WTC11 (cell line): ENCODE measurements at regions not wholly inside any gene's neighbourhood (a gene's known extent, or its start where the extent isn't known, plus 50 kb on each side); places are given as distances from the start of the nearest gene placed in this dataset.

Experiments used
- ATAC-seq: fragments of 200-7000 bp; cut with Tn5 transposase; 2 replicates; pipeline ENCODE4 v1.10.0; 2021; ENCODE audit warnings: mild to moderate bottlenecking, moderate library complexity
- CTCF ChIA-PET: fragments of 300-600 bp; sonication (Branson Sonifier 250); formaldehyde crosslinking; loops from one replicate; lab custom pipeline; 2021; ENCODE audit warnings: antibody characterized with exemption; lab: Charles Lee
- POLR2A ChIA-PET: fragments of 350-600 bp; sonication (Branson Sonifier 250); formaldehyde crosslinking; loops from one replicate; lab custom pipeline; 2021; ENCODE audit warnings: antibody characterized with exemption; lab: Charles Lee
- DNase-seq: peaks from one replicate; pipeline ENCODE4 v3.0.0; 2021; ENCODE audit warnings: low spot score
- H3K27ac Mint-ChIP-seq: 2 replicates; pipeline ENCODE4 v1.8.0; 2021; ENCODE audit warnings: mixed read lengths
- H3K27me3 Mint-ChIP-seq: 2 replicates; pipeline ENCODE4 v1.8.0; 2021; ENCODE audit warnings: low read depth, mild to moderate bottlenecking, moderate library complexity, mixed read lengths
- H3K36me3 Mint-ChIP-seq: 2 replicates; pipeline ENCODE4 v1.8.0; 2021; ENCODE audit warnings: mixed read lengths
- H3K4me1 Mint-ChIP-seq: 2 replicates; pipeline ENCODE4 v1.8.0; 2022; ENCODE audit warnings: mixed read lengths
- H3K4me3 Mint-ChIP-seq: 2 replicates; pipeline ENCODE4 v1.8.0; 2021; ENCODE audit warnings: mild to moderate bottlenecking, moderate library complexity, mixed read lengths
- H3K9me3 Mint-ChIP-seq: 2 replicates; pipeline ENCODE4 v1.8.0; 2021; ENCODE audit warnings: mixed read lengths
- AR ChIP-seq: fragments of 250-450 bp; sonication (Bioruptor Pico); IDR thresholded peaks from 2 replicates; pipeline ENCODE4 v1.9.0; 2021; ENCODE audit warnings: mild to moderate bottlenecking
- ATF2 ChIP-seq: sonication (generic); formaldehyde crosslinking; IDR thresholded peaks from 2 replicates; pipeline ENCODE4 v1.8.1; 2022; ENCODE audit warnings: low read depth, missing genetic modification reagents, borderline replicate concordance
- CREM ChIP-seq: sonication (generic); formaldehyde crosslinking; IDR thresholded peaks from 2 replicates; pipeline ENCODE4 v1.8.1; 2022; ENCODE audit warnings: mild to moderate bottlenecking, missing genetic modification reagents, moderate library complexity
- CTCF ChIP-seq: fragments of 200-600 bp; IDR thresholded peaks from 2 replicates; pipeline ENCODE4 v1.8.0; 2022; ENCODE audit warnings: antibody characterized with exemption
- E2F5 ChIP-seq: sonication (generic); formaldehyde crosslinking; IDR thresholded peaks from 2 replicates; pipeline ENCODE4 v1.8.1; 2022; ENCODE audit warnings: mild to moderate bottlenecking, moderate library complexity, missing genetic modification reagents
- ETV6 ChIP-seq: sonication (generic); formaldehyde crosslinking; IDR thresholded peaks from 2 replicates; pipeline ENCODE4 v1.8.1; 2022; ENCODE audit warnings: mild to moderate bottlenecking, missing genetic modification reagents
- FOXP1 ChIP-seq: sonication (generic); formaldehyde crosslinking; IDR thresholded peaks from 2 replicates; pipeline ENCODE4 v1.8.0; 2022; ENCODE audit warnings: missing genetic modification reagents, mild to moderate bottlenecking, moderate library complexity, borderline replicate concordance
- GABPB1 ChIP-seq: sonication (generic); formaldehyde crosslinking; IDR thresholded peaks from 2 replicates; pipeline ENCODE4 v1.8.1; 2023; ENCODE audit warnings: mild to moderate bottlenecking, missing genetic modification reagents
- HMGXB4 ChIP-seq: sonication (generic); formaldehyde crosslinking; IDR thresholded peaks from 2 replicates; pipeline ENCODE4 v1.8.1; 2023; ENCODE audit warnings: mild to moderate bottlenecking, moderate library complexity, missing genetic modification reagents
- IRF2 ChIP-seq: sonication (generic); formaldehyde crosslinking; IDR thresholded peaks from 2 replicates; pipeline ENCODE4 v1.8.0; 2022; ENCODE audit warnings: low read depth, missing genetic modification reagents, borderline replicate concordance
- JAZF1 ChIP-seq: fragments of 250-450 bp; sonication (Bioruptor Pico); IDR thresholded peaks from 2 replicates; pipeline ENCODE4 v1.9.0; 2021; ENCODE audit warnings: moderate library complexity, mild to moderate bottlenecking, inconsistent platforms
- MXD4 ChIP-seq: fragments of 250-450 bp; sonication (Bioruptor Pico); IDR thresholded peaks from 2 replicates; pipeline ENCODE4 v1.8.0; 2021; ENCODE audit warnings: mild to moderate bottlenecking, moderate library complexity, borderline replicate concordance
- NFE2L1 ChIP-seq: sonication (generic); formaldehyde crosslinking; IDR thresholded peaks from 2 replicates; pipeline ENCODE4 v1.8.1; 2023; ENCODE audit warnings: missing genetic modification reagents
- NR1H2 ChIP-seq: sonication (generic); formaldehyde crosslinking; IDR thresholded peaks from 2 replicates; pipeline ENCODE4 v1.9.0; 2021; ENCODE audit warnings: mild to moderate bottlenecking, moderate library complexity, missing genetic modification reagents
- PREB ChIP-seq: sonication (generic); formaldehyde crosslinking; IDR thresholded peaks from 2 replicates; pipeline ENCODE4 v1.8.1; 2022; ENCODE audit warnings: mild to moderate bottlenecking, missing genetic modification reagents, moderate library complexity, borderline replicate concordance
- RORB ChIP-seq: fragments of 250-450 bp; sonication (Bioruptor Pico); IDR thresholded peaks from 2 replicates; pipeline ENCODE4 v1.9.0; 2021; ENCODE audit warnings: mild to moderate bottlenecking
- TEAD1 ChIP-seq: sonication (generic); formaldehyde crosslinking; IDR thresholded peaks from 2 replicates; pipeline ENCODE4 v1.8.0; 2022; ENCODE audit warnings: mild to moderate bottlenecking, missing genetic modification reagents
- USF2 ChIP-seq: sonication (generic); formaldehyde crosslinking; IDR thresholded peaks from 2 replicates; pipeline ENCODE4 v1.8.1; 2023; ENCODE audit warnings: mild to moderate bottlenecking, missing genetic modification reagents, moderate library complexity
- ZNF317 ChIP-seq: sonication (generic); formaldehyde crosslinking; IDR thresholded peaks from 2 replicates; pipeline ENCODE4 v1.8.1; 2023; ENCODE audit warnings: low read depth, mild to moderate bottlenecking, moderate library complexity, missing genetic modification reagents, borderline replicate concordance
- ZNF396 ChIP-seq: fragments of 250-450 bp; sonication (Bioruptor Pico); IDR thresholded peaks from 2 replicates; pipeline ENCODE4 v1.8.0; 2021; ENCODE audit warnings: mild to moderate bottlenecking, moderate library complexity, borderline replicate concordance
- ZNF423 ChIP-seq: fragments of 250-450 bp; sonication (Bioruptor Pico); IDR thresholded peaks from 2 replicates; pipeline ENCODE4 v2.1.2; 2022; ENCODE audit warnings: mild to moderate bottlenecking, moderate library complexity
- ZNF671 ChIP-seq: fragments of 250-450 bp; sonication (Bioruptor Pico); IDR thresholded peaks from 2 replicates; pipeline ENCODE4 v1.8.0; 2021; ENCODE audit warnings: mild to moderate bottlenecking
- ZSCAN18 ChIP-seq: fragments of 250-450 bp; sonication (Bioruptor Pico); IDR thresholded peaks from 2 replicates; pipeline ENCODE4 v2.1.2; 2022; ENCODE audit warnings: mild to moderate bottlenecking, moderate library complexity

GRCh38 chr6:149185799-149186357, 131.6 kb upstream of the TAB2 start:
- TF ChIP-seq HMGXB4 (no peak), ATF2 (no peak), ETV6 (CRISPR knock-in tag) (no peak), NR1H2 (CRISPR knock-in tag) (no peak), MXD4 (CRISPR knock-in tag) (no peak), ZNF423 (no peak), FOXP1 (CRISPR knock-in tag) (no peak), GABPB1 (CRISPR knock-in tag) (no peak), CREM (no peak), E2F5 (no peak), AR (CRISPR knock-in tag) (no peak), ZNF317 (CRISPR knock-in tag) (no peak), PREB (CRISPR knock-in tag) (no peak), IRF2 (CRISPR knock-in tag) (no peak)
- H3K4me1 Mint-ChIP-seq: no peaks in the 10 kb centered on the region
- ChIA-PET POLR2A (no interaction called here), CTCF (no interaction called here)
- H3K4me3 Mint-ChIP-seq: no peak overlapping the region
- ATAC-seq: no peak
- H3K27ac Mint-ChIP-seq: no peak overlapping the region
- DNase-seq: no peak
- H3K27me3 Mint-ChIP-seq: no peaks in the 10 kb centered on the region; the same call in none of the 2 replicates
- peaks cover 60% of the 10 kb centered on the region for H3K9me3 Mint-ChIP-seq
- H3K36me3 Mint-ChIP-seq: no peaks in the 10 kb centered on the region

- Mint-ChIP-seq H3K9me3 (peaks cover 60% of the 10 kb centered on the region), H3K27me3 (no peaks in the 10 kb centered on the region; the same call in none of the 2 replicates), H3K27ac (no peak overlapping the region), H3K4me1 (no peaks in the 10 kb centered on the region), H3K4me3 (no peak overlapping the region), H3K36me3 (no peaks in the 10 kb centered on the region)
- no peak for ATAC-seq
- CTCF ChIA-PET: no interaction called here
- DNase-seq: no peak
- POLR2A ChIA-PET: no interaction called here
- TF ChIP-seq NFE2L1 (no peak), MXD4 (CRISPR knock-in tag) (no peak), TEAD1 (CRISPR knock-in tag) (no peak), CTCF (no peak), ZNF396 (CRISPR knock-in tag) (no peak), ZNF671 (CRISPR knock-in tag) (no peak), RORB (no peak), JAZF1 (CRISPR knock-in tag) (no peak), USF2 (CRISPR knock-in tag) (no peak), ZSCAN18 (CRISPR knock-in tag) (no peak)
Measured at GRCh38 chr6:149186873-149187272, 130.6 kb upstream of the TAB2 start.
